Neural progenitor cell (in vitro differentiated cells): ENCODE measurements at regions not wholly inside any gene's neighbourhood (a gene's known extent, or its start where the extent isn't known, plus 50 kb on each side); places are given as distances from the start of the nearest gene placed in this dataset.

Experiments
- EZH2 ChIP-seq: fragments of 200-600 bp; sonication (generic); IDR thresholded peaks from 2 replicates; pipeline ENCODE4 v1.6.1; 2017; ENCODE audit warnings: antibody characterized with exemption, mild to moderate bottlenecking, moderate library complexity
- EZH2phosphoT487 ChIP-seq: fragments of 200-600 bp; sonication (generic); IDR thresholded peaks from 2 replicates; pipeline ENCODE4 v1.6.1; 2017; ENCODE audit warnings: antibody characterized with exemption

DNA sequence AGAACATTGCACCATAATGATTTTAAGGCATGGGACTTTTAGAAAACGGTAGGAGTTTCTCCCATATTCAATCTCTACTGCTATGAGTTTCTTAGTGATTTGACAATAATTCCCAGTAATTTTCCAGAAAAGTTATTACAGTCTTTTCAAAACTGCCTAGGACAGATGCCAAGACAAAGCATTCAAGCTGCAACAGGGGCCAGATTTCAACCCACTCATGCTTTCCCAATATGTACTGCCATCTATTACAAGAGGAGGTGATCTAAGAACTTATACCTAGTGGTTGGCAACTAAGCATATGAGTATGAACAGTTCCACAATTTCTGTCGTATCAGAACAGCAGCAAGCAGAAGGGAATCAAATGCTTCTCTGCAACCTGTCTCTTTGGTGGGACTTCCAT lies 95.1 kb upstream of the TMED7 start:
- no peak for TF ChIP-seq EZH2
- no peak for TF ChIP-seq EZH2phosphoT487
